T-cell (primary cell): ENCODE measurements at regions not wholly inside any gene's neighbourhood (a gene's known extent, or its start where the extent isn't known, plus 50 kb on each side); places are given as distances from the start of the nearest gene placed in this dataset.

ENCODE experiments used
- ATAC-seq, 4 experiments: fragments of 200-7000 bp in 3 of 4; fragments of 150-1000 bp in 1 of 4; cut with Tn5 transposase; replicated peaks in 1 of 4; 1 replicate in 3 of 4; 2 replicates in 1 of 4; pipeline ENCODE4 v1.10.0; 2021; ENCODE audit warnings: moderate library complexity in 3 of 4, mild to moderate bottlenecking in 2 of 4, moderate number of reproducible peaks in 1 of 4
- CTCF ChIA-PET, 2 donors: fragments of 300-600 bp; sonication (Branson Sonifier 250); formaldehyde crosslinking; loops; one replicate each; lab custom pipeline; 2022; ENCODE audit warnings: antibody characterized with exemption in 2 of 2; lab: Charles Lee
- POLR2A ChIA-PET, 2 donors: fragments of 300-600 bp; sonication (Branson Sonifier 250); formaldehyde crosslinking; loops; one replicate each; lab custom pipeline; 2022; ENCODE audit warnings: antibody characterized with exemption in 2 of 2; lab: Charles Lee
- DNase-seq, 35 experiments: peaks; one replicate each; pipeline versions ENCODE4 v3.0.0 to v3.0.0-alpha.2; 2013 to 2023
- H3K27ac ChIP-seq: one replicate; pipeline ENCODE4 v1.5.1; 2013; ENCODE audit warnings: low read length
- H3K27me3 ChIP-seq, 2 experiments: replicated peaks in 1 of 2; 1 replicate in 1 of 2; 2 replicates in 1 of 2; pipeline versions ENCODE4 v1.6.1 to v1.7.0; 2013; ENCODE audit warnings: low read length in 1 of 2, mixed read lengths in 1 of 2; ENCODE audit not compliant: control insufficient read depth in 2 of 2, insufficient read depth in 2 of 2; ENCODE audit errors: extremely low read depth in 1 of 2
- H3K36me3 ChIP-seq, 2 donors: 1 replicate in 1 of 2; 2 replicates in 1 of 2; pipeline versions ENCODE4 v1.6.1 to v1.7.0; 2013; ENCODE audit warnings: low read length in 1 of 2; ENCODE audit not compliant: control insufficient read depth in 2 of 2, insufficient read depth in 1 of 2; ENCODE audit errors: extremely low read depth in 1 of 2
- H3K4me1 ChIP-seq, 2 experiments: 1 replicate in 1 of 2; 2 replicates in 1 of 2; pipeline versions ENCODE4 v1.6.1 to v1.7.0; 2013; ENCODE audit warnings: low read length in 2 of 2, mixed read lengths in 1 of 2; ENCODE audit not compliant: insufficient read depth in 2 of 2, control insufficient read depth in 1 of 2; ENCODE audit errors: extremely low read depth in 1 of 2
- H3K4me3 ChIP-seq, 2 donors: 1 replicate in 1 of 2; 2 replicates in 1 of 2; pipeline versions ENCODE4 v1.5.1 to v1.7.0; 2013; ENCODE audit warnings: mild to moderate bottlenecking in 2 of 2, low read length in 1 of 2, moderate library complexity in 1 of 2; ENCODE audit not compliant: control insufficient read depth in 1 of 2; ENCODE audit errors: extremely low read depth in 1 of 2
- H3K9me3 ChIP-seq: 2 replicates; pipeline ENCODE4 v1.7.0; 2013
- H3K27ac Mint-ChIP-seq, 2 donors: one replicate each; pipeline ENCODE4 v1.8.0; 2020 to 2021; ENCODE audit warnings: mild to moderate bottlenecking in 2 of 2, mixed read lengths in 2 of 2
- H3K27me3 Mint-ChIP-seq, 2 donors: one replicate each; pipeline ENCODE4 v1.8.0; 2021 to 2022; ENCODE audit warnings: mixed read lengths in 2 of 2
- H3K36me3 Mint-ChIP-seq: one replicate; pipeline ENCODE4 v1.8.0; 2021; ENCODE audit warnings: mixed read lengths
- H3K4me1 Mint-ChIP-seq, 3 donors: one replicate each; pipeline ENCODE4 v1.8.0; 2020 to 2022; ENCODE audit warnings: mixed read lengths in 3 of 3, mild to moderate bottlenecking in 1 of 3
- H3K4me3 Mint-ChIP-seq, 3 donors: one replicate each; pipeline ENCODE4 v1.8.0; 2020 to 2022; ENCODE audit warnings: mild to moderate bottlenecking in 3 of 3, mixed read lengths in 3 of 3, moderate library complexity in 3 of 3
- H3K9me3 Mint-ChIP-seq, 3 donors: one replicate each; pipeline ENCODE4 v1.8.0; 2020 to 2022; ENCODE audit warnings: mixed read lengths in 3 of 3
- WGBS: methylation state at CpG from one replicate; pipeline ENCODE4 v1.1.5; 2013; ENCODE audit warnings: missing lambda C conversion rate; ENCODE audit not compliant: insufficient coverage; 5-methylcytosine and 5-hydroxymethylcytosine counted together

DNA sequence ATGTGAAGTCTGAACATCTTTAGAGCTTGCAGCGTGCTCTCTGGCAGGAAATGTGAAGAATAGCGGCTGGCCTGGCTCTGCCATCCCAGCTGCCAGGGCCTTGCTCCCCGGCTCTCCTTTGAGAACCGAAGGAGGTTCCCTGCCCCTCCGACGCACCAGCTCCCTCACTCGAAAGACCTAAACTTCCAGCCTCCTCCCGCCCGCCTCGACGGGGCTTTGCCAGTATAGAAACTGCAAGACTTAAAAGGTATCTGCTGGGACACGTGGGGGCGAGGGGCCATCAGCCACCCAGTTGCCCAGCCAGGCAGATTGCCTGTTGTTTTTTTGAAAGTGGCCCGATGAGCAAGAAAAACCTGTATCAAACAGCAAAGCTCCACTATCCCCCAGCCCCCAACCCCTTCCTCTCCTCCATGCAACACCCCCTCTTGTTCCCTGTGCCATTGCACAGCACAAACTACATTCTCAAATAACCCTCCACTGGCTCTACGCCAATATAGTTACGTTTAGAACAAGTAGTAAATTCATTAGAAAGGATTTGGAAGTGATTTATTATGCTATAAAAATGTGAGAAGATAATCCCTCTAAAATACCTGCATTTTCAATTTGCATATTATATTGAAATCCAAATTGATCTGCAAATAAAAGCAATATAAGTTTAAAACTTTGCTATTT is 331.9 kb downstream of the MED10 start:
- Mint-ChIP-seq H3K9me3 (peaks cover 0 to 7% (median 0%) of the 10 kb centered on the region in 3 donors), H3K4me3 (no peak overlapping the region), H3K4me1 (no peaks in the 10 kb centered on the region), H3K27ac (no peak overlapping the region), H3K27me3 (peaks cover 4 to 8% of the 10 kb centered on the region in 2 donors), H3K36me3 (no peaks in the 10 kb centered on the region)
- no peak for DNase-seq
- Histone ChIP-seq H3K36me3 (no peaks in the 10 kb centered on the region), H3K4me3 (no peak overlapping the region), H3K27me3 (peaks cover 0 to 21% of the 10 kb centered on the region in 2 experiments), H3K4me1 (no peaks in the 10 kb centered on the region), H3K9me3 (no peaks in the 10 kb centered on the region), H3K27ac (no peak overlapping the region)
- ChIA-PET CTCF (no interaction called here), POLR2A (no interaction called here)
- ATAC-seq, result no peak
- WGBS, result 71% methylated on average over 13 of the region's 16 CpGs

DNA sequence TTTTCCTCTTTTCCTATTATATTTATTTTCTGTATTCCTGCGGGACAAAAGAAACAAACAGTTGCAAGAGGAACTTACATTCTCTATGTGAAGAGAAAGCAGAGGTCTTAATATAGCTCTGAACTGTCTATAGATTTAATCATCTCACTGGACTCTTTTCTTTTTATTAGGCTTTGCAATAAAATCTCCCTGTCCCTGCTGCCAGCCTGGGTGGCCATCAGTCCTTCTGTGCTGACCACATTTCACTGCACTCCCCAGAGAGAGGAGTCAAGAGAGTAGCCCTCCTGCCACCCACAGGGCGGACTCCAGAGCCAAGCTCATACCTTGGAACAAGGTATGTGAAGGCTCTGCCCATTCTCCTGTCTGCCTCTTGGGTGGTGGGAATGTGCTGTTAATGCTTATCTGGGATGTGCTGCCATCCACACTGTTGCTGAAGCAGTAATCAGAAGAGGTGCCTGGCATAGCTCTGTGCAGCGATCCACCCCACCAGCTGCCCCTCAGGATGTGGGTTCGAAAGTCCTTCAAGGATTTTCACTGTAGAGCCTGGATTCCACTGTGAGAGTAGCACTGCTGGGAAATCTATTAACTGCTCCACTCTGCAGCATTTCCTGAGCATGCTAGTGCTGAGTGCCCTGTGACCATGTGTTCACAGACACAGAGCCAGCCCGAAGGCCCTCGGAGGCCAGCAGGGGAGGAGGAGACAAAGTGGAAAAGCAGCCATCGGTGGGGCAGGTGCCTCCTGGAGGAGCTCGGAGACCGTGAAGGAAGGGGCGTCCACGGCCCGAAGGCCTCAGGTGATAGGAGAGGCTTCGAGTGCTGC is 334.6 kb downstream of the MED10 start:
- no peaks in the 10 kb centered on the region for H3K4me1 Mint-ChIP-seq
- no peak for DNase-seq
- H3K4me3 ChIP-seq, result no peak overlapping the region
- ChIA-PET POLR2A (no interaction called here), CTCF (no interaction called here)
- no peaks in the 10 kb centered on the region for H3K36me3 ChIP-seq
- no peaks in the 10 kb centered on the region for H3K9me3 ChIP-seq
- 81% methylated on average over 4 of the region's 13 CpGs for WGBS
- no peak for ATAC-seq
- peaks cover 0 to 21% of the 10 kb centered on the region in 2 experiments for H3K27me3 ChIP-seq
- peaks cover 4 to 8% of the 10 kb centered on the region in 2 donors for H3K27me3 Mint-ChIP-seq
- H3K27ac ChIP-seq, result no peak overlapping the region
- H3K4me3 Mint-ChIP-seq, result no peak overlapping the region
- H3K36me3 Mint-ChIP-seq, result no peaks in the 10 kb centered on the region
- H3K9me3 Mint-ChIP-seq, result no peaks in the 10 kb centered on the region
- no peak overlapping the region for H3K27ac Mint-ChIP-seq
- no peaks in the 10 kb centered on the region for H3K4me1 ChIP-seq

DNA sequence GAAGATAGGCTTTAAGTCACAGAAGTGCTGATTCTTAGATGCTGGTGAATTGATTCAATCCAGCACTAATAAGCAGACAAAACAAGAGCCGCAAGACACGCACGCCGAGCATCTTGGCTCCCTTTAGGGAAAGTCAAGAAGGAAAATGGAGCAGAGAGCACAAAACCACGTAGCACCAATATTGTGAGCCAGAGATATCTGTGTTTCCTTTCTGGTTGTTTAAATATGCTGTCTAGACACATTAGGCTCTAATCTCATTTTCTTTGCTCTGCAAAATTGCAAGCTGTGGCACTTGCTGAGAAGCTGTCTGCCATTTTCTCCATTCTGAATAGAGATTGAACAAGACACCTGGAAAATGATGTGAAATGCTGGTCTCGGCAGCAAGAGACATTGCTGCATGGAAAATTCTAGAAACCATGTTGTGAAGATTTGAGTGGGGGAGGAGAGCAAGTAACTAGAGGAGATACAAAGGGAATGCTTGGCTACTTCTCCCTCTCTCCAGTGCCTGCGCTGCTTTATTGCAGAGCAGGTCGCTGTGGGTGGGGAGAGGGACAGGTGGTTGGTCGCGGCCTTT is 336.3 kb downstream of the MED10 start:
- Mint-ChIP-seq H3K9me3 (no peaks in the 10 kb centered on the region), H3K36me3 (no peaks in the 10 kb centered on the region), H3K27me3 (peaks cover 4 to 8% of the 10 kb centered on the region in 2 donors), H3K4me1 (no peaks in the 10 kb centered on the region), H3K27ac (no peak overlapping the region), H3K4me3 (no peak overlapping the region)
- Histone ChIP-seq H3K9me3 (no peaks in the 10 kb centered on the region), H3K4me1 (no peaks in the 10 kb centered on the region), H3K27me3 (peaks cover 0 to 21% of the 10 kb centered on the region in 2 experiments), H3K36me3 (no peaks in the 10 kb centered on the region), H3K4me3 (no peak overlapping the region), H3K27ac (no peak overlapping the region)
- ChIA-PET CTCF (no interaction called here), POLR2A (interaction anchor here in 1 of 2 donors (0.6 kb wide), 1 partner anchor 216 kb away, joined by 3 read pairs; no protein-coding TSS in a partner anchor)
- DNase-seq, result no peak
- ATAC-seq, result no peak
- 88% methylated on average over 5 of the region's 10 CpGs for WGBS

DNA sequence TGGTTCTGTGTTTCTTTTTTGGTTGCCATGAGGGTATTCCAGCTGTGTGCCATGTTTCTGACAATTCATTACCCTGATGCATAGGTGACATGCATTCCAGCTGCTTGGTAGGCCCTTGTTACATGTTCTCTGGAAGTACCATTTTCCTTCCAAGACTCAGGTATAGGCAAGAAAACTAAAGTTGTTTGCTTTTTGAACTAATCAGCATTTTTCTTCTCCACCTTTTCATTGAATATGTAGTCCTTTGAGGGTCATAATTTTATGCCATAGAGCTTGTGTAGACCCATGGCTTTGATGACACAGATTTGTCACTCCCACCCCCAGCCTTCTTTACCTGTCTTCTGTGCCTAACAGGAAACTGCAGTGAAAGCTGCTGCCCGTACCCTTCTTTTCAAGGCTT is 339.2 kb downstream of the MED10 start:
- H3K27ac ChIP-seq, result no peak overlapping the region
- no peak overlapping the region for H3K4me3 ChIP-seq
- ChIA-PET POLR2A (no interaction called here), CTCF (no interaction called here)
- peaks cover 0 to 6% of the 10 kb centered on the region in 2 experiments for H3K27me3 ChIP-seq
- no peaks in the 10 kb centered on the region for H3K4me1 ChIP-seq
- H3K36me3 ChIP-seq, result no peaks in the 10 kb centered on the region
- Mint-ChIP-seq H3K4me3 (no peak overlapping the region), H3K27me3 (peaks cover 4 to 7% of the 10 kb centered on the region in 2 donors), H3K36me3 (no peaks in the 10 kb centered on the region), H3K27ac (no peak overlapping the region), H3K9me3 (no peaks in the 10 kb centered on the region), H3K4me1 (no peaks in the 10 kb centered on the region)
- DNase-seq, result no peak
- no peaks in the 10 kb centered on the region for H3K9me3 ChIP-seq
- no CpG with 5 or more reads among the region's 1 CpG for WGBS
- ATAC-seq, result no peak

DNA sequence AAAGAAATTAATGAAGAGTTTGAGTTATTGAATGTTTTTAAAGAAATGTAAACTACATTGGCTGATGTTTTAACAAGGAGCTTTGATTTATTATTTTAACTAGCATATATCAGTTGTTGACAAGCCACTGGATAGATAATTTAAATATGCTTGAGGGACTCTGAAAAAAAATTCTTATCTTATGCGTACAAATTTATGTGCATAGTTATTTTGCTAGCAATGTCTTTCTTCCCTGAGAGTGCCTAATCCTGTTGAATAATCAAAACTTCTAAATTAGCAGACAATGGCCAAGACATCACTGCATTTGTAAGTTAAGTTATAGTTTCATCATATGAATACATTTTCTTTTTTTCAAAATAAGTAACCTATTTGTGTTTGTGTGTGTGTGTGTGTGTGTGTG is 342.3 kb downstream of the MED10 start:
- H3K9me3 ChIP-seq, result no peaks in the 10 kb centered on the region
- no CpG with 5 or more reads among the region's 1 CpG for WGBS
- no peak for ATAC-seq
- Mint-ChIP-seq H3K9me3 (no peaks in the 10 kb centered on the region), H3K4me3 (no peak overlapping the region), H3K4me1 (no peaks in the 10 kb centered on the region), H3K27ac (no peak overlapping the region), H3K27me3 (no peaks in the 10 kb centered on the region), H3K36me3 (no peaks in the 10 kb centered on the region)
- H3K4me1 ChIP-seq, result no peaks in the 10 kb centered on the region
- no peaks in the 10 kb centered on the region for H3K27me3 ChIP-seq
- H3K36me3 ChIP-seq, result no peaks in the 10 kb centered on the region
- H3K27ac ChIP-seq, result no peak overlapping the region
- CTCF ChIA-PET, result no interaction called here
- no peak for DNase-seq
- H3K4me3 ChIP-seq, result no peak overlapping the region
- POLR2A ChIA-PET, result no interaction called here

DNA sequence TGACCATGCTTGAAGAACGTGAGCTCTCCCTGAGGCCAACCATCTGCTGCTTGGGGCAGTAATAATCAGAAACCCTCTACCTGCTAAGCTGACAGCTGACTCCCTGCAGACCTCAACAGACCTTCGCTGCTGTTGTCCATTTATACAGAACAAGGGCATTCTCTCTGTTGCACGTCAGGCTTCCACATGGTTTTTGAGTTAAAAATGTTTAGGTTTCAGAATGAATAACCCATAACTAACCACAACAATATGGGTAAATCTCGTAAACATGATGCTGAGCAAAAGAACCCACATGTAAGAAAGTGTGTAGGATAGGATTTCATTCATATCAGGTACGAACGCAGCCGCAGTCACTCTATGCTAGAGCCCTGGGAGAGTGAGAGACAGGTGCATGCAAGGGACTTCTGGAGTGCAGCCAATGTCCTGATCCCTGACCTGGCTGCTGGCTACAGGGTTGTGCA is 348.5 kb downstream of the MED10 start:
- DNase-seq (no peak), ATAC-seq (no peak)
- Mint-ChIP-seq H3K9me3 (no peaks in the 10 kb centered on the region), H3K27me3 (no peaks in the 10 kb centered on the region), H3K4me3 (no peak overlapping the region), H3K27ac (no peak overlapping the region), H3K4me1 (no peaks in the 10 kb centered on the region), H3K36me3 (no peaks in the 10 kb centered on the region)
- ChIA-PET POLR2A (no interaction called here), CTCF (no interaction called here)
- H3K27me3 ChIP-seq, result no peaks in the 10 kb centered on the region
- H3K9me3 ChIP-seq, result no peaks in the 10 kb centered on the region
- no peaks in the 10 kb centered on the region for H3K36me3 ChIP-seq
- WGBS, result 57% methylated on average over 4 of the region's 7 CpGs
- no peaks in the 10 kb centered on the region for H3K4me1 ChIP-seq
- no peak overlapping the region for H3K27ac ChIP-seq
- H3K4me3 ChIP-seq, result no peak overlapping the region
